HG03039 (cell line): ENCODE measurements at regions not wholly inside any gene's neighbourhood (a gene's known extent, or its start where the extent isn't known, plus 50 kb on each side); places are given as distances from the start of the nearest gene placed in this dataset.

Source experiments
- ATAC-seq: cut with Tn5 transposase; IDR thresholded peaks from one replicate; pipeline ENCODE4 v1.9.1; 2021; ENCODE audit warnings: mild to moderate bottlenecking, moderate library complexity; ENCODE audit not compliant: unreplicated experiment

DNA sequence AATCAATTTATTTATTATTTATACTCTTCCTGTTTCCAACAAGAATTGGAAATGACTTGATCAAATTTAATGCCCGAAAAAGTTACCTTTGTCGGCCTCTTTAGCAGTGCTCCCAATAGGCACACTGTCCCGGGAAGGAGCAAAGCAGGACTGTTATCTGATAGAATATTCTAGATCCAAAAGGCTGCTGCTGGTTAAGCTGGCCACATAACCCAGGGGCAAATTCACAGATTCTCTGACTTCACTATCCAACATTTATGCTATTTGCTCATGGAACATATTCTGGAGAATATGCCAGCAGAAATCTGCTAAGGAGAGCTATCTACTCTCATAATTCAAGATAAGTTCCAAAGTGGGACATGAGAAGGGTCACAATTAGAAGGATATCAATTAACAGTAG is 100.2 kb upstream of the DMAC1 start:
- no peak for ATAC-seq

DNA sequence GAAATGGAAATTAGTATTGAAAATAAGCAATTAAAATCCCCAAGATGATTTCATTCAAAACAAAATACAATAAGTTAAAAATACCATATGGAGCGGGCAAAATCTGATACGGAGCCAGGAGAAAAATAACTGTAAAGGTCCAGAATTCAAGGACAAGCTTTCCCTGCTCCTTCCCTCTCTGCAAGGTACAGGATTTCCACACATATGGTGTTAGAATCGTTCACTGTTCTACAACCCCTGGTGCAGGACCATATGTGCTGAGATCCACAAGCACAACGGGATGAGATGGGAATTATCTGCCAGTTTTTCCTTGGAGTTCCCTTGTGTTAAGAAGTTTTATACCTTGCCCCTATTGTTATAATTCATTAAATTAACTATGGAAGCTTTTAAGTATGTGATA is 94.7 kb upstream of the DMAC1 start:
- ATAC-seq: no peak

- no peak for ATAC-seq
These were observed 93.4 kb upstream of the DMAC1 start for GRCh38 chr9:7892975-7893374.

GRCh38 chr9:7879551-7880245 is 80.1 kb upstream of the DMAC1 start:
- no peak for ATAC-seq

GRCh38 chr9:7871977-7872730 is 72.6 kb upstream of the DMAC1 start:
- ATAC-seq: no peak

- ATAC-seq: no peak
These were observed 69.8 kb upstream of the DMAC1 start for GRCh38 chr9:7869340-7869739.

DNA sequence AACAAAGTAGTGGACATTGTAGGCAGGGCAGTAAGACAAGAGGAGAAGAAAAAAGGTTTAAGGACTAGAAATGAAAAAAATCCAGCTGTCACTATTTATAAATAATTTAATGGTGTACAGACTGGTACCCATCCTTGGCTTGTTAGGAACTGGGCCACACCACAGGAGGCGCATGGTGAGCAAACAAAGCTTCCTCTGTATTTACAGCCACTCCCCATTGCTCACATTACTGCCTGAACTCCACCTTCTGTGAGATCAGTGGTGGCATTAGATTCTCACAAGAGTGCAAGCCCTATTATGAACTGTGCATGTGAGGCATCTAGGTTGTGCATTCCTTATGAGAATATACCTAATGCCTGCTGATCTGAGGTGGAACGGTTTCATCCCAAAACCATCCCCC is 62.6 kb upstream of the DMAC1 start:
- ATAC-seq: no peak

GRCh38 chr9:7861086-7861485 is 61.5 kb upstream of the DMAC1 start:
- no peak for ATAC-seq

DNA sequence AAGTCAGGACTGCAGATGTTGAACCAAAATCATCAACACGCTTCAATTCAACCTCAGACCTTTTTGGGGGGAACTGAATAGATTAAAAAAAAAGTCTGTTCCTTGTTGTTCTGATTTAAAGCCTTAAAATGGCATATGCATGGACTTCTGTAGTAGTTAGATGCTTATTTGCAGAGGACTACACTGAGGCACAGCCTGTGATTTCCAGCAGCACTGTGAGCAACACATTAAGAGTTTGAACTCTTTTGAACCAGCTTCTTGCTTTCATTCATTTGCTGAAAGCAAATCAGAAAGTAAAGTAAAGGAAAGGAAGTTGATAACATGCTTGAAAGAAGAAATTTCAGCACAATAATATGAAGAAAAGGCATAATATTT is 60.7 kb upstream of the DMAC1 start:
- ATAC-seq: no peak

DNA sequence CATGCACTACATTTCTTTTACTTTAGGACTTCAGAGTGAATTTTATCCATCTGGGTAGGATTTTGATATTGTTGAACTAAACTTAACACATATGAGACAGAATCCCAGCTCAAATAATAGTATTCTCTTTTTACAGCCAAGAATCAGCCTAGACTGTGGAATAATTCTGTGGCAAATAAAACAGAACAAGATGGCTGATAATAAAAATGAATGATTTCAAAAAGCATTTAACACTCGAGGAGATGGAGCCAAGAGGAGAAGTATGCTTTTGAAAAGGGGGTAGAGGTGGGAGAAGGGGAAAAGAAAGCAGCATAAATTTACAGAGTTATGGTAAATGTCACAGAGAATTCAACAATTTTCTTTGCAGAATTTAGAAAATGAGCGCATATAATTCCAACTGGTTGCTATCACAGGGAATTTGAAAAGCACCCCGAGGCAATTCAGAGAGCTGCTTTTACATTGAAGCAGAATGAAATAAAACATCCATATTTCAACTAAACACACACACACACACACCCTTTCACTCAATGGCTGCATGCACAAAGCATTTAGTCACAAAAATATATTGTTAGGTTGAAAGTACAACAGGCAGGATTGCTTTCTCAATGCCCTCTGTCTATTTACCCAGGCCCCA is 60.2 kb upstream of the DMAC1 start:
- no peak for ATAC-seq

DNA sequence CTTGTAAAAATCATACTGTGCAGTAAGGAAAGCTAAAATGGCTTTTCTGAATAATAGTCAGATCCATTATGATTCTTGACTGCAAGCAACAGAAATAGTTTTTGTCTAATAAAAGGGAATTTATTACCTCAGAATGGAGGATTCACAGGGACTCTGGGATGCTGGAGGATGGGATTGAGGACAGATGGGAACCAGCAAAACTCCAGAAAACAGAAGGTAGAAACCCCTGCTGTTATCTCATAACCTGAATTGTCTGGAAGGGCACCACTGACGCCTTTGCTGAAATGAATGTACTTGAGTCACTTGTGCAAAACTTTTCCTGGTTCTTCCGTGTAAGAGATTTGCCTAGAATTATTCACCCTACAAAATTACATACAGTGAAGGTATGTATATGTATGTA is 58.6 kb upstream of the DMAC1 start:
- no peak for ATAC-seq

DNA sequence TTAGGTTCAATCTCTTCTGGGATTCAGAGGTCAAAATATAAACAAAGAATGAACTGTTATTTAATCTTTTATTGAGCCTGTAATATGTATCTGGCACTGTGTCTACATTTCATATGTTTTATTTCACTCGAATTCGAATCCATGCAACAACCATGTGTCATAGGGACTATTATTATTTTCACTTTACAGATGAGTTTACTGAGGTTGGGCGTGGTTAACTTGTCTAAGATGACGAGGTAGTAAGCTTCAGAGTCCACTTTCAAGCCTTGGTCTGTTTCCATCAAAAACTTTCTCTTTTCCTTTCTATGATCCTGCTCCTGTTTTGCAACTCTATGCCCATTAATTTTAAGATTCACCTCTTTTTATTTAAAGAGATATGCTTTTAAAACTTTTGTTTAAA is 55.2 kb upstream of the DMAC1 start:
- no peak for ATAC-seq
